Aorta (tissue), 5 donors: ENCODE measurements at regions not wholly inside any gene's neighbourhood (a gene's known extent, or its start where the extent isn't known, plus 50 kb on each side); places are given as distances from the start of the nearest gene placed in this dataset.

Experiments
- ATAC-seq: fragments of 200-7000 bp; cut with Tn5 transposase; one replicate; pipeline ENCODE4 v1.9.1; 2022; ENCODE audit warnings: moderate library complexity; ENCODE audit not compliant: low FRiP score
- DNase-seq, 2 donors: peaks; one replicate each; pipeline ENCODE4 v3.0.0-alpha.2; 2020
- H3K27ac ChIP-seq, 2 donors: one replicate each; pipeline ENCODE4 v1.5.1; 2013; ENCODE audit warnings: low read length in 2 of 2, mild to moderate bottlenecking in 2 of 2, moderate library complexity in 2 of 2, control low read depth in 1 of 2, inconsistent platforms in 1 of 2, low read depth in 1 of 2
- H3K27me3 ChIP-seq, 2 donors: one replicate each; pipeline ENCODE4 v1.6.1; 2013; ENCODE audit warnings: control low read depth in 1 of 2, low read length in 1 of 2, mild to moderate bottlenecking in 1 of 2, moderate library complexity in 1 of 2; ENCODE audit not compliant: insufficient read depth in 2 of 2, control insufficient read depth in 1 of 2
- H3K36me3 ChIP-seq, 2 donors: one replicate each; pipeline ENCODE4 v1.6.1; 2013; ENCODE audit warnings: control low read depth in 1 of 2, low read length in 1 of 2, mild to moderate bottlenecking in 1 of 2; ENCODE audit not compliant: insufficient read depth in 2 of 2, control insufficient read depth in 1 of 2
- H3K4me1 ChIP-seq, 2 donors: one replicate each; pipeline ENCODE4 v1.6.1; 2013; ENCODE audit warnings: low read length in 2 of 2, control low read depth in 1 of 2, mild to moderate bottlenecking in 1 of 2, moderate library complexity in 1 of 2; ENCODE audit not compliant: insufficient read depth in 2 of 2, control insufficient read depth in 1 of 2
- H3K4me3 ChIP-seq, 2 donors: one replicate each; pipeline ENCODE4 v1.5.1; 2013; ENCODE audit warnings: low read length in 2 of 2, control low read depth in 1 of 2, mild to moderate bottlenecking in 1 of 2
- H3K9me3 ChIP-seq: one replicate; pipeline ENCODE4 v1.6.1; 2013; ENCODE audit warnings: mild to moderate bottlenecking, low read length; ENCODE audit not compliant: control insufficient read depth
- WGBS, 2 donors: extraction: QIAGEN DNeasy Blood & Tissue Kit; methylation state at CpG; one replicate each; pipeline ENCODE4 v1.1.7; 2013; 5-methylcytosine and 5-hydroxymethylcytosine counted together
- intact Hi-C, 2 donors: fragments of 100-400 bp; cut with DNase I; formaldehyde crosslinking; loops; one replicate each; pipeline versions ENCODE4 v1.14.2 to v1.15.0; 2022
- donor health status: healthy with polysubstance abuse.
- donor health status: Bipolar disorder and iron deficiency.
- donor health status: DM: no; HTN: no; CAD: no.
- donor health status: DM: no; HTN: no; CAD: no.
- donor health status: DM: yes; HTN: yes; CAD: no.

- no peaks in the 10 kb centered on the region for H3K9me3 ChIP-seq
- intact Hi-C loops, result no loop called here
- H3K36me3 ChIP-seq, result no peaks in the 10 kb centered on the region
- no peak overlapping the region for H3K27ac ChIP-seq
- H3K4me1 ChIP-seq, result no peaks in the 10 kb centered on the region
- H3K27me3 ChIP-seq, result no peaks in the 10 kb centered on the region
- DNase-seq (no peak), ATAC-seq (no peak)
- no peak overlapping the region for H3K4me3 ChIP-seq
- WGBS, 2 donors, result 61 to 72% methylated on average over 11 of the region's 11 CpGs
These were observed 96.1 kb upstream of the IRX2 start for GRCh38 chr5:2847608-2848007.

GRCh38 chr5:2841208-2841607, 89.7 kb upstream of the IRX2 start:
- ATAC-seq, result no peak
- Histone ChIP-seq H3K4me3 (no peak overlapping the region), H3K9me3 (no peaks in the 10 kb centered on the region), H3K27me3 (no peaks in the 10 kb centered on the region), H3K27ac (no peak overlapping the region), H3K4me1 (no peaks in the 10 kb centered on the region), H3K36me3 (no peaks in the 10 kb centered on the region)
- 64 to 68% methylated on average over 5 of the region's 5 CpGs for WGBS, 2 donors
- no peak for DNase-seq
- intact Hi-C loops, result no loop called here

GRCh38 chr5:2840372-2840915, 89.0 kb upstream of the IRX2 start:
- H3K9me3 ChIP-seq, result no peaks in the 10 kb centered on the region
- 49 to 59% methylated on average over 10 of the region's 10 CpGs for WGBS, 2 donors
- H3K36me3 ChIP-seq, result no peaks in the 10 kb centered on the region
- no peak overlapping the region for H3K27ac ChIP-seq
- intact Hi-C loops, result no loop called here
- no peaks in the 10 kb centered on the region for H3K4me1 ChIP-seq
- no peak for DNase-seq
- ATAC-seq, result no peak
- no peaks in the 10 kb centered on the region for H3K27me3 ChIP-seq
- H3K4me3 ChIP-seq, result no peak overlapping the region

GRCh38 chr5:2836133-2836532, 84.7 kb upstream of the IRX2 start:
- Histone ChIP-seq H3K27me3 (no peaks in the 10 kb centered on the region), H3K9me3 (no peaks in the 10 kb centered on the region), H3K4me3 (no peak overlapping the region), H3K4me1 (no peaks in the 10 kb centered on the region), H3K36me3 (no peaks in the 10 kb centered on the region), H3K27ac (no peak overlapping the region)
- ATAC-seq (no peak), DNase-seq (no peak)
- WGBS, 2 donors, result 67% methylated on average over 5 of the region's 5 CpGs
- intact Hi-C loops, result no loop called here

GRCh38 chr5:2833556-2833955, 82.1 kb upstream of the IRX2 start:
- ATAC-seq (no peak), DNase-seq (no peak)
- WGBS, 2 donors, result 16 to 17% methylated on average over 11 of the region's 11 CpGs
- H3K27me3 ChIP-seq, result no peaks in the 10 kb centered on the region
- H3K9me3 ChIP-seq, result no peaks in the 10 kb centered on the region
- H3K36me3 ChIP-seq, result no peaks in the 10 kb centered on the region
- no peaks in the 10 kb centered on the region for H3K4me1 ChIP-seq
- intact Hi-C loops, result no loop called here
- H3K4me3 ChIP-seq, result no peak overlapping the region
- H3K27ac ChIP-seq, result no peak overlapping the region

- ATAC-seq (no peak), DNase-seq (no peak)
- no peaks in the 10 kb centered on the region for H3K9me3 ChIP-seq
- H3K4me1 ChIP-seq, result no peaks in the 10 kb centered on the region
- no peak overlapping the region for H3K27ac ChIP-seq
- H3K27me3 ChIP-seq, result no peaks in the 10 kb centered on the region
- intact Hi-C loops, result no loop called here
- 50 to 54% methylated on average over 4 of the region's 4 CpGs for WGBS, 2 donors
- no peak overlapping the region for H3K4me3 ChIP-seq
- no peaks in the 10 kb centered on the region for H3K36me3 ChIP-seq
These were observed 80.9 kb upstream of the IRX2 start for GRCh38 chr5:2832394-2832793.

- H3K36me3 ChIP-seq, result no peaks in the 10 kb centered on the region
- H3K4me1 ChIP-seq, result no peaks in the 10 kb centered on the region
- H3K4me3 ChIP-seq, result no peak overlapping the region
- intact Hi-C loops, result no loop called here
- H3K27ac ChIP-seq, result no peak overlapping the region
- no peaks in the 10 kb centered on the region for H3K9me3 ChIP-seq
- DNase-seq, result no peak
- no peaks in the 10 kb centered on the region for H3K27me3 ChIP-seq
- ATAC-seq, result no peak
- 51 to 55% methylated on average over 4 of the region's 4 CpGs for WGBS, 2 donors
These were observed 77.8 kb upstream of the IRX2 start for GRCh38 chr5:2829239-2829638.

- Histone ChIP-seq H3K9me3 (no peaks in the 10 kb centered on the region), H3K4me3 (no peak overlapping the region), H3K36me3 (no peaks in the 10 kb centered on the region), H3K4me1 (no peaks in the 10 kb centered on the region), H3K27me3 (no peaks in the 10 kb centered on the region), H3K27ac (no peak overlapping the region)
- WGBS, 2 donors, result 78 to 81% methylated on average over 7 of the region's 7 CpGs
- ATAC-seq (no peak), DNase-seq (no peak)
- intact Hi-C loops, result no loop called here
These were observed 67.5 kb upstream of the IRX2 start for GRCh38 chr5:2818936-2819335.

- H3K27me3 ChIP-seq, result no peaks in the 10 kb centered on the region
- intact Hi-C loops, result no loop called here
- WGBS, 2 donors, result 71 to 74% methylated on average over 5 of the region's 5 CpGs
- no peaks in the 10 kb centered on the region for H3K9me3 ChIP-seq
- H3K4me1 ChIP-seq, result no peaks in the 10 kb centered on the region
- ATAC-seq (no peak), DNase-seq (no peak)
- no peak overlapping the region for H3K27ac ChIP-seq
- H3K36me3 ChIP-seq, result no peaks in the 10 kb centered on the region
- H3K4me3 ChIP-seq, result no peak overlapping the region
These were observed 65.6 kb upstream of the IRX2 start for GRCh38 chr5:2817031-2817603.
